HG02798 (cell line): ENCODE measurements at regions not wholly inside any gene's neighbourhood (a gene's known extent, or its start where the extent isn't known, plus 50 kb on each side); places are given as distances from the start of the nearest gene placed in this dataset.

ENCODE experiments used
- ATAC-seq: cut with Tn5 transposase; IDR thresholded peaks from one replicate; pipeline ENCODE4 v1.9.1; 2021; ENCODE audit warnings: mild to moderate bottlenecking; ENCODE audit not compliant: unreplicated experiment, poor library complexity

GRCh38 chr1:98019747-98020146 is 98.9 kb upstream of the DPYD start:
- ATAC-seq = no peak

GRCh38 chr1:98018074-98018473 is 97.2 kb upstream of the DPYD start:
- no peak for ATAC-seq

GRCh38 chr1:98017184-98017583 is 96.3 kb upstream of the DPYD start:
- no peak for ATAC-seq

GRCh38 chr1:98008373-98008772 is 87.5 kb upstream of the DPYD start:
- no peak for ATAC-seq

- no peak for ATAC-seq
Measured at GRCh38 chr1:98005326-98006010, 84.6 kb upstream of the DPYD start.

GRCh38 chr1:98003442-98003841 is 82.6 kb upstream of the DPYD start:
- ATAC-seq = peak; percentile 57

GRCh38 chr1:98002288-98002687 is 81.5 kb upstream of the DPYD start:
- no peak for ATAC-seq

- ATAC-seq = no peak
Measured at GRCh38 chr1:98001764-98002163, 80.9 kb upstream of the DPYD start.

- ATAC-seq = no peak
Measured at GRCh38 chr1:97999320-97999719, 78.5 kb upstream of the DPYD start.

GRCh38 chr1:97996880-97997279 is 76.0 kb upstream of the DPYD start:
- ATAC-seq = no peak

GRCh38 chr1:97989094-97989680 is 68.4 kb upstream of the DPYD start:
- ATAC-seq = no peak

- no peak for ATAC-seq
Measured at GRCh38 chr1:97986041-97987005, 65.5 kb upstream of the DPYD start.

- no peak for ATAC-seq
Measured at GRCh38 chr1:97983126-97983525, 62.3 kb upstream of the DPYD start.

- ATAC-seq = no peak
Measured at GRCh38 chr1:97980530-97980929, 59.7 kb upstream of the DPYD start.

GRCh38 chr1:97976801-97977200 is 56.0 kb upstream of the DPYD start:
- ATAC-seq = no peak
